ENCODE measurements at regions not wholly inside any gene's neighbourhood (a gene's known extent, or its start where the extent isn't known, plus 50 kb on each side); places are given as distances from the start of the nearest gene placed in this dataset.

GRCh38 chr5:40315126-40315525, 364.6 kb upstream of the PTGER4 start:
- TF ChIP-seq CTCF (IDR thresholded peaks at IDR 0.05; ENCODE audit: low read length): no peak
- no peak for TF ChIP-seq EZH2 (IDR thresholded peaks at IDR 0.05; ENCODE audit: borderline replicate concordance, low read length)
